HCT116 (cell line): ENCODE measurements at regions not wholly inside any gene's neighbourhood (a gene's known extent, or its start where the extent isn't known, plus 50 kb on each side); places are given as distances from the start of the nearest gene placed in this dataset.

ENCODE experiments used
- ATAC-seq: fragments of 200-7000 bp; cut with Tn5 transposase; 2 replicates; pipeline ENCODE4 v1.9.1; 2020; ENCODE audit warnings: mild to moderate bottlenecking, moderate library complexity
- BruUV-seq: library from RNA; stranded (reverse); fragments of 400-500 nt; replicated peaks from 2 replicates; lab custom pipeline; 2021; lab: Mats Ljungman, UMichigan
- CTCF ChIA-PET: fragments of 300-600 bp; sonication (Branson Sonifier 250); formaldehyde crosslinking; loops from one replicate; lab custom pipeline; 2021; ENCODE audit warnings: antibody characterized with exemption; lab: Charles Lee
- POLR2A ChIA-PET: fragments of 300-600, 350-600 bp; sonication (Branson Sonifier 250); formaldehyde crosslinking; loops from one replicate; lab custom pipeline; 2021; ENCODE audit warnings: antibody characterized with exemption; lab: Charles Lee
- RAD21 ChIA-PET, 2 experiments: fragments of 300-600 bp; sonication (Branson Sonifier 250); formaldehyde crosslinking; loops; one replicate each; lab custom pipeline; 2023; ENCODE audit warnings: low total read pairs in 2 of 2; ENCODE audit not compliant: uncharacterized antibody in 2 of 2, unreplicated experiment in 2 of 2, low non-redundant PET in 1 of 2; lab: Charles Lee
- DNase-seq: peaks from one replicate; pipeline ENCODE4 v3.0.0-alpha.2; 2010; ENCODE audit warnings: low read depth, low spot score
- H2AFZ ChIP-seq: fragments of 200-600 bp; shearing (Covaris generic), sonication (generic); 2 replicates; pipeline ENCODE4 v1.6.1; 2017; ENCODE audit warnings: low read depth, mixed run types, mixed read lengths, antibody characterized with exemption, low read length; ENCODE audit not compliant: poor library complexity, severe bottlenecking
- H3K27ac ChIP-seq: 2 replicates; pipeline ENCODE4 v1.5.1; 2012; ENCODE audit warnings: low read depth, low read length
- H3K27me3 ChIP-seq: fragments of 200-600 bp; sonication (generic); 2 replicates; pipeline ENCODE4 v1.6.1; 2016; ENCODE audit warnings: mixed run types, low read length, mixed read lengths; ENCODE audit not compliant: insufficient read depth
- H3K36me3 ChIP-seq, 2 experiments: fragments of 200-500 bp in 1 of 2; fragments of 200-600 bp in 1 of 2; sonication (Bioruptor generic) in 1 of 2; sonication (generic) in 1 of 2; 2 replicates each; pipeline versions ENCODE4 v1.5.1 to v1.6.1; 2014 to 2016; ENCODE audit warnings: low read length in 2 of 2, inconsistent platforms in 1 of 2, mixed read lengths in 1 of 2, mixed run types in 1 of 2; ENCODE audit not compliant: insufficient read depth in 2 of 2, control insufficient read depth in 1 of 2
- H3K4me1 ChIP-seq, 2 experiments: fragments of 200-600 bp in 1 of 2; sonication (generic) in 1 of 2; 2 replicates each; pipeline versions ENCODE4 v1.5.1 to v1.6.1; 2012 to 2017; ENCODE audit warnings: low read length in 2 of 2, inconsistent platforms in 1 of 2, mild to moderate bottlenecking in 1 of 2, mixed read lengths in 1 of 2, mixed run types in 1 of 2, moderate library complexity in 1 of 2; ENCODE audit not compliant: insufficient read depth in 2 of 2, control insufficient read depth in 1 of 2
- H3K4me2 ChIP-seq: fragments of 200-600 bp; sonication (generic); 2 replicates; pipeline ENCODE4 v1.6.1; 2017; ENCODE audit warnings: mixed run types, low read length, mixed read lengths
- H3K4me3 ChIP-seq, 2 experiments: fragments of 200-600 bp in 1 of 2; sonication (generic) in 1 of 2; replicated peaks in 1 of 2; 2 replicates each; pipeline ENCODE4 v1.5.1; 2011 to 2016; ENCODE audit warnings: low read length in 2 of 2, control low read depth in 1 of 2, low read depth in 1 of 2, mild to moderate bottlenecking in 1 of 2, mixed read lengths in 1 of 2, mixed run types in 1 of 2
- H3K79me2 ChIP-seq: fragments of 200-600 bp; sonication (generic); 2 replicates; pipeline ENCODE4 v1.6.1; 2017; ENCODE audit warnings: mild to moderate bottlenecking, mixed run types, low read length, moderate library complexity, mixed read lengths; ENCODE audit not compliant: insufficient read depth
- H3K9ac ChIP-seq: fragments of 200-600 bp; sonication (generic); 2 replicates; pipeline ENCODE4 v1.6.1; 2016; ENCODE audit warnings: low read length, mixed read lengths
- H3K9me2 ChIP-seq: fragments of 200-600 bp; sonication (generic), shearing (Covaris generic); 2 replicates; pipeline ENCODE4 v1.6.1; 2017; ENCODE audit warnings: mixed run types, mild to moderate bottlenecking, moderate library complexity; ENCODE audit not compliant: insufficient read depth
- H3K9me3 ChIP-seq, 2 experiments: fragments of 200-500 bp in 1 of 2; fragments of 200-600 bp in 1 of 2; sonication (Bioruptor generic) in 1 of 2; sonication (generic) in 1 of 2; 2 replicates each; pipeline ENCODE4 v1.6.1; 2014 to 2017; ENCODE audit warnings: low read length in 2 of 2, mixed read lengths in 2 of 2, inconsistent platforms in 1 of 2, low read depth in 1 of 2, mild to moderate bottlenecking in 1 of 2, mixed run types in 1 of 2, moderate library complexity in 1 of 2; ENCODE audit not compliant: control insufficient read depth in 1 of 2, insufficient read depth in 1 of 2
- H4K20me1 ChIP-seq: fragments of 200-600 bp; sonication (generic), shearing (Covaris generic); 2 replicates; pipeline ENCODE4 v1.6.1; 2017; ENCODE audit warnings: mixed run types, mild to moderate bottlenecking, moderate library complexity; ENCODE audit not compliant: insufficient read depth
- CBX3 ChIP-seq: IDR thresholded peaks from 2 replicates; pipeline ENCODE4 v1.6.1; 2012; ENCODE audit warnings: low read depth
- ELF1 ChIP-seq: IDR thresholded peaks from 2 replicates; pipeline ENCODE4 v1.6.1; 2012; ENCODE audit warnings: low read depth, borderline replicate concordance
- EZH2phosphoT487 ChIP-seq: fragments of 200-600 bp; IDR thresholded peaks from 2 replicates; pipeline ENCODE4 v1.6.1; 2018; ENCODE audit warnings: antibody characterized with exemption, borderline replicate concordance
- JUND ChIP-seq: IDR thresholded peaks from 2 replicates; pipeline ENCODE4 v1.6.1; 2012
- POLR2A ChIP-seq: IDR thresholded peaks from 2 replicates; pipeline ENCODE4 v1.7.0; 2011; ENCODE audit warnings: borderline replicate concordance; ENCODE audit not compliant: insufficient read depth, insufficient read length; ENCODE audit errors: extremely low read depth
- RAD21 ChIP-seq: IDR thresholded peaks from 2 replicates; pipeline ENCODE4 v1.6.1; 2012; ENCODE audit warnings: low read depth, mild to moderate bottlenecking
- SIN3A ChIP-seq: IDR thresholded peaks from 2 replicates; pipeline ENCODE4 v1.6.1; 2012; ENCODE audit warnings: low read depth
- SP1 ChIP-seq: IDR thresholded peaks from 2 replicates; pipeline ENCODE4 v1.6.1; 2012; ENCODE audit warnings: low read depth
- intact Hi-C: fragments of 100-400 bp; cut with micrococcal nuclease; formaldehyde crosslinking; loops from 2 replicates; pipeline ENCODE4 v1.10.0; 2022
- TF ChIP-seq, protein P1 (sequence below), 3 experiments: fragments of 200-600 bp in 1 of 3; sonication (generic) in 1 of 3; IDR thresholded peaks in 2 of 3; conservative IDR thresholded peaks in 1 of 3; 2 replicates each; pipeline ENCODE4 v1.5.1; 2012 to 2017; ENCODE audit warnings: low read depth in 2 of 3, low read length in 2 of 3, antibody characterized with exemption in 1 of 3, borderline replicate concordance in 1 of 3, control low read depth in 1 of 3, mild to moderate bottlenecking in 1 of 3, mixed read lengths in 1 of 3, mixed run types in 1 of 3, moderate library complexity in 1 of 3; ENCODE audit not compliant: insufficient read depth in 1 of 3
- TF ChIP-seq, protein P2 (sequence below): IDR thresholded peaks from 2 replicates; pipeline ENCODE4 v1.6.1; 2011; ENCODE audit warnings: mild to moderate bottlenecking, low read length, moderate library complexity; ENCODE audit not compliant: insufficient replicate concordance; ENCODE audit errors: extremely low read depth
- TF ChIP-seq, protein P3 (sequence below): IDR thresholded peaks from 2 replicates; pipeline ENCODE4 v1.6.1; 2012

DNA sequence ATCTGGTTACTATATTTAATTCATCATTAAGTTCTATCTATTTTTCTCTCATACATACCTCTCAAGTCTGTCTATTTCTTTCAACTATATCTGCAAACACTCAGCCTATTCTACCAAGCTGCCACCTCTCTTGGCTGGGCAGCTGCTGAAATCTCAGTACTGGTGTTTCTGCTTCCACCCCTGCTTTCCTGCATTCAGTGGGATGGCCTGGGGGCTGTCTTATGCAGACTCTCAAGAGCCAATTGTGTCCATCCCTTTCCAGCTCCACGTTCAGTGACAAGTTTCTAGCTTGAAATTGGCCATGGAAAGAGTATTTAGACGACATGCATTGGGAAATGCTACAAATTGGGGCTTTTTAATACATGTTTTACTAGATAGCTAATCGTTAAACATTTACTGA, 378.4 kb upstream of the DPPA4 start:
- Histone ChIP-seq H3K36me3 (no peaks in the 10 kb centered on the region), H3K27me3 (no peaks in the 10 kb centered on the region), H4K20me1 (no peaks in the 10 kb centered on the region), H3K79me2 (no peaks in the 10 kb centered on the region), H3K9me2 (no peaks in the 10 kb centered on the region), H3K27ac (no peak overlapping the region), H3K4me1 (no peaks in the 10 kb centered on the region), H3K4me2 (no peak overlapping the region), H3K9ac (no peak overlapping the region), H3K9me3 (no peaks in the 10 kb centered on the region), H2AFZ (no peak overlapping the region), H3K4me3 (no peak overlapping the region)
- ChIA-PET POLR2A (no interaction called here), RAD21 (no interaction called here), CTCF (no interaction called here)
- BruUV-seq = no TSS peak
- no peak for DNase-seq
- intact Hi-C loops = no loop called here
- TF ChIP-seq, protein P1, sequence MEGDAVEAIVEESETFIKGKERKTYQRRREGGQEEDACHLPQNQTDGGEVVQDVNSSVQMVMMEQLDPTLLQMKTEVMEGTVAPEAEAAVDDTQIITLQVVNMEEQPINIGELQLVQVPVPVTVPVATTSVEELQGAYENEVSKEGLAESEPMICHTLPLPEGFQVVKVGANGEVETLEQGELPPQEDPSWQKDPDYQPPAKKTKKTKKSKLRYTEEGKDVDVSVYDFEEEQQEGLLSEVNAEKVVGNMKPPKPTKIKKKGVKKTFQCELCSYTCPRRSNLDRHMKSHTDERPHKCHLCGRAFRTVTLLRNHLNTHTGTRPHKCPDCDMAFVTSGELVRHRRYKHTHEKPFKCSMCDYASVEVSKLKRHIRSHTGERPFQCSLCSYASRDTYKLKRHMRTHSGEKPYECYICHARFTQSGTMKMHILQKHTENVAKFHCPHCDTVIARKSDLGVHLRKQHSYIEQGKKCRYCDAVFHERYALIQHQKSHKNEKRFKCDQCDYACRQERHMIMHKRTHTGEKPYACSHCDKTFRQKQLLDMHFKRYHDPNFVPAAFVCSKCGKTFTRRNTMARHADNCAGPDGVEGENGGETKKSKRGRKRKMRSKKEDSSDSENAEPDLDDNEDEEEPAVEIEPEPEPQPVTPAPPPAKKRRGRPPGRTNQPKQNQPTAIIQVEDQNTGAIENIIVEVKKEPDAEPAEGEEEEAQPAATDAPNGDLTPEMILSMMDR (IDR thresholded peaks at IDR 0.05 in 2 of 3, conservative IDR thresholded peaks at IDR 0.05 in 1 of 3; ENCODE audit: borderline replicate concordance in 1 of 3, insufficient read depth in 1 of 3, low read depth in 2 of 3, low read length in 2 of 3) = no peak
- TF ChIP-seq SP1 (no peak), JUND (no peak)
- TF ChIP-seq, protein P2, sequence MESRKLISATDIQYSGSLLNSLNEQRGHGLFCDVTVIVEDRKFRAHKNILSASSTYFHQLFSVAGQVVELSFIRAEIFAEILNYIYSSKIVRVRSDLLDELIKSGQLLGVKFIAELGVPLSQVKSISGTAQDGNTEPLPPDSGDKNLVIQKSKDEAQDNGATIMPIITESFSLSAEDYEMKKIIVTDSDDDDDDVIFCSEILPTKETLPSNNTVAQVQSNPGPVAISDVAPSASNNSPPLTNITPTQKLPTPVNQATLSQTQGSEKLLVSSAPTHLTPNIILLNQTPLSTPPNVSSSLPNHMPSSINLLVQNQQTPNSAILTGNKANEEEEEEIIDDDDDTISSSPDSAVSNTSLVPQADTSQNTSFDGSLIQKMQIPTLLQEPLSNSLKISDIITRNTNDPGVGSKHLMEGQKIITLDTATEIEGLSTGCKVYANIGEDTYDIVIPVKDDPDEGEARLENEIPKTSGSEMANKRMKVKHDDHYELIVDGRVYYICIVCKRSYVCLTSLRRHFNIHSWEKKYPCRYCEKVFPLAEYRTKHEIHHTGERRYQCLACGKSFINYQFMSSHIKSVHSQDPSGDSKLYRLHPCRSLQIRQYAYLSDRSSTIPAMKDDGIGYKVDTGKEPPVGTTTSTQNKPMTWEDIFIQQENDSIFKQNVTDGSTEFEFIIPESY = no peak
- no peak for ATAC-seq

- intact Hi-C loops = no loop called here
- Histone ChIP-seq H3K27me3 (no peaks in the 10 kb centered on the region), H3K79me2 (no peaks in the 10 kb centered on the region), H4K20me1 (no peaks in the 10 kb centered on the region), H3K36me3 (no peaks in the 10 kb centered on the region), H3K27ac (no peak overlapping the region), H3K4me2 (no peak overlapping the region), H3K9ac (no peak overlapping the region), H3K4me3 (no peak overlapping the region), H3K9me2 (no peaks in the 10 kb centered on the region), H3K4me1 (no peaks in the 10 kb centered on the region), H3K9me3 (no peaks in the 10 kb centered on the region), H2AFZ (no peak overlapping the region)
- ChIA-PET CTCF (no interaction called here), RAD21 (no interaction called here), POLR2A (no interaction called here)
- TF ChIP-seq RAD21 (no peak), SIN3A (no peak), CBX3 (no peak), POLR2A (no peak), EZH2phosphoT487 (no peak), ELF1 (no peak)
- TF ChIP-seq, protein P3, sequence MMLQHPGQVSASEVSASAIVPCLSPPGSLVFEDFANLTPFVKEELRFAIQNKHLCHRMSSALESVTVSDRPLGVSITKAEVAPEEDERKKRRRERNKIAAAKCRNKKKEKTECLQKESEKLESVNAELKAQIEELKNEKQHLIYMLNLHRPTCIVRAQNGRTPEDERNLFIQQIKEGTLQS = no peak
- ATAC-seq (no peak), DNase-seq (no peak)
- no TSS peak for BruUV-seq
Measured at GRCh38 chr3:109718850-109719249, 381.5 kb upstream of the DPPA4 start.
